ENCODE measurements at regions not wholly inside any gene's neighbourhood (a gene's known extent, or its start where the extent isn't known, plus 50 kb on each side); places are given as distances from the start of the nearest gene placed in this dataset.
"Not testable (repeated sequence)": the region's sequence is repeated elsewhere in the genome, so short reads cannot be mapped to it uniquely, and the experiment has no call there.

- no peak for DNase-seq
Measured at GRCh38 chr6:15953152-15953880, 175.6 kb upstream of the MYLIP start.

- DNase-seq: no peak
Measured at GRCh38 chr6:15952231-15953151, 176.4 kb upstream of the MYLIP start.

GRCh38 chr6:15950962-15951569 lies 177.8 kb upstream of the MYLIP start:
- no peak for DNase-seq

GRCh38 chr6:15949982-15950381 lies 178.9 kb upstream of the MYLIP start:
- no peak for DNase-seq

GRCh38 chr6:15948930-15949900 lies 179.7 kb upstream of the MYLIP start:
- no peak for DNase-seq

GRCh38 chr6:15947923-15948322 lies 181.0 kb upstream of the MYLIP start:
- DNase-seq: no peak

- no peak for DNase-seq
Measured at GRCh38 chr6:15947436-15947835, 181.4 kb upstream of the MYLIP start.

GRCh38 chr6:15946701-15947385 lies 182.0 kb upstream of the MYLIP start:
- DNase-seq: no peak

GRCh38 chr6:15945593-15946159 lies 183.2 kb upstream of the MYLIP start:
- no peak for DNase-seq

GRCh38 chr6:15943423-15943822 lies 185.5 kb upstream of the MYLIP start:
- no peak for DNase-seq

GRCh38 chr6:15941168-15941567 lies 187.7 kb upstream of the MYLIP start:
- DNase-seq: no peak

GRCh38 chr6:15938107-15938506 lies 190.8 kb upstream of the MYLIP start:
- DNase-seq: no peak

GRCh38 chr6:15937602-15938001 lies 191.3 kb upstream of the MYLIP start:
- DNase-seq: no peak

GRCh38 chr6:15936503-15936902 lies 192.4 kb upstream of the MYLIP start:
- DNase-seq: no peak

GRCh38 chr6:15935661-15936060 lies 193.2 kb upstream of the MYLIP start:
- DNase-seq: no peak

- DNase-seq: not testable (repeated sequence)
Measured at GRCh38 chr6:15931697-15932096, 197.2 kb upstream of the MYLIP start.

GRCh38 chr6:15930207-15930606 lies 198.7 kb upstream of the MYLIP start:
- no peak for DNase-seq

GRCh38 chr6:15929685-15930084 lies 199.2 kb upstream of the MYLIP start:
- DNase-seq: no peak

- DNase-seq: no peak
Measured at GRCh38 chr6:15927531-15928225, 201.2 kb upstream of the MYLIP start.

- no peak for DNase-seq
Measured at GRCh38 chr6:15926256-15926655, 202.6 kb upstream of the MYLIP start.

GRCh38 chr6:15924893-15925292 lies 204.0 kb upstream of the MYLIP start:
- DNase-seq: no peak

All from NK-92 treated with Interleukin-12 subunit alpha and Interleukin-12 subunit beta, amount 100 ng/mL, for 24 hours (cell line).